Lower leg skin (tissue), 4 donors: ENCODE measurements at regions not wholly inside any gene's neighbourhood (a gene's known extent, or its start where the extent isn't known, plus 50 kb on each side); places are given as distances from the start of the nearest gene placed in this dataset.
"Not testable (repeated sequence)": the region's sequence is repeated elsewhere in the genome, so short reads cannot be mapped to it uniquely, and the experiment has no call there.

Source experiments
- DNase-seq, 2 donors: peaks; one replicate each; pipeline ENCODE4 v3.0.0-alpha.2; 2019; ENCODE audit warnings: low spot score in 2 of 2
- H3K4me3 ChIP-seq: fragments of 200-600 bp; sonication (generic); 2 replicates; pipeline ENCODE4 v1.5.1; 2017; ENCODE audit warnings: mild to moderate bottlenecking, low read depth; ENCODE audit not compliant: poor library complexity, severe bottlenecking
- CTCF ChIP-seq, 3 donors: fragments of 450-650 bp; IDR thresholded peaks; one replicate each; pipeline ENCODE4 v1.5.1; 2016; ENCODE audit warnings: antibody characterized with exemption in 3 of 3, mild to moderate bottlenecking in 3 of 3, moderate library complexity in 2 of 3
- POLR2A ChIP-seq, 2 donors: fragments of 450-650 bp; IDR thresholded peaks; one replicate each; pipeline ENCODE4 v1.6.1; 2016 to 2017; ENCODE audit warnings: antibody characterized with exemption in 2 of 2, mild to moderate bottlenecking in 1 of 2, moderate library complexity in 1 of 2
- WGBS, 2 donors: methylation state at CpG; one replicate each; pipeline ENCODE4 v1.1.5; 2018; 5-methylcytosine and 5-hydroxymethylcytosine counted together
- intact Hi-C: fragments of 100-400 bp; cut with DNase I; formaldehyde crosslinking; loops from one replicate; pipeline ENCODE4 v1.15.0; 2023; ENCODE audit warnings: low total_unique reads

- DNase-seq: no peak
- no peak for TF ChIP-seq POLR2A (IDR thresholded peaks at IDR 0.05)
- TF ChIP-seq CTCF (IDR thresholded peaks at IDR 0.05): no peak
- intact Hi-C loops: no loop called here
- WGBS, 2 donors: 83 to 87% methylated on average over 2 of the region's 2 CpGs
- H3K4me3 ChIP-seq: no peak overlapping the region
Measured at GRCh38 chr6:103505155-103505518, 1354.6 kb downstream of the HACE1 start.

- WGBS, 2 donors: 39 to 51% methylated on average over 1 of the region's 1 CpG
- TF ChIP-seq CTCF (IDR thresholded peaks at IDR 0.05): no peak
- TF ChIP-seq POLR2A (IDR thresholded peaks at IDR 0.05): no peak
- no peak for DNase-seq
- no peak overlapping the region for H3K4me3 ChIP-seq
- intact Hi-C loops: no loop called here
Measured at GRCh38 chr6:103504501-103505154, 1355.1 kb downstream of the HACE1 start.

- DNase-seq, H3K4me3 ChIP-seq, intact Hi-C loops: not testable (repeated sequence)
- WGBS, 2 donors: 96% methylated on average over 10 to 11 of the region's 11 CpGs
Measured at GRCh38 chr6:103496588-103496987, 1363.1 kb downstream of the HACE1 start.

GRCh38 chr6:103456652-103457051 is 1403.1 kb downstream of the HACE1 start:
- WGBS, 2 donors: 82 to 85% methylated on average over 3 of the region's 3 CpGs
- no peak for TF ChIP-seq CTCF (IDR thresholded peaks at IDR 0.05)
- TF ChIP-seq POLR2A (IDR thresholded peaks at IDR 0.05): no peak
- DNase-seq: no peak
- intact Hi-C loops: no loop called here
- H3K4me3 ChIP-seq: no peak overlapping the region

- 79 to 83% methylated on average over 1 of the region's 1 CpG for WGBS, 2 donors
- H3K4me3 ChIP-seq: no peak overlapping the region
- DNase-seq: no peak
- intact Hi-C loops: no loop called here
- TF ChIP-seq CTCF (IDR thresholded peaks at IDR 0.05): no peak
- TF ChIP-seq POLR2A (IDR thresholded peaks at IDR 0.05): no peak
Measured at GRCh38 chr6:103455275-103455674, 1404.4 kb downstream of the HACE1 start.

- 54 to 58% methylated on average over 1 of the region's 1 CpG for WGBS, 2 donors
- TF ChIP-seq CTCF (IDR thresholded peaks at IDR 0.05) (no peak), POLR2A (IDR thresholded peaks at IDR 0.05) (no peak)
- no peak for DNase-seq
- H3K4me3 ChIP-seq: no peak overlapping the region
- intact Hi-C loops: no loop called here
Measured at GRCh38 chr6:103409475-103409874, 1450.2 kb downstream of the HACE1 start.
